H9 (cell line): ENCODE measurements at regions not wholly inside any gene's neighbourhood (a gene's known extent, or its start where the extent isn't known, plus 50 kb on each side); places are given as distances from the start of the nearest gene placed in this dataset.

Experiments used
- DNase-seq: peaks from one replicate; pipeline ENCODE4 v3.0.0-alpha.2; 2017
- H2AFZ ChIP-seq: one replicate; pipeline ENCODE4 v1.6.1; 2013; ENCODE audit warnings: mild to moderate bottlenecking, low read length, control low read depth, moderate library complexity
- H2AK5ac ChIP-seq: 2 replicates; pipeline ENCODE4 v1.6.1; 2013; ENCODE audit warnings: low read length, control low read depth, mixed read lengths; ENCODE audit not compliant: insufficient read length
- H2BK120ac ChIP-seq: one replicate; pipeline ENCODE4 v1.6.1; 2013; ENCODE audit warnings: low read depth, mild to moderate bottlenecking, low read length, control low read depth, inconsistent platforms; ENCODE audit not compliant: poor library complexity, severe bottlenecking
- H2BK12ac ChIP-seq: 2 replicates; pipeline ENCODE4 v1.6.1; 2013; ENCODE audit warnings: low read length, control low read depth, mixed read lengths, low read depth; ENCODE audit not compliant: insufficient read length
- H2BK15ac ChIP-seq: 2 replicates; pipeline ENCODE4 v1.6.1; 2013; ENCODE audit warnings: low read depth, low read length, control low read depth
- H2BK20ac ChIP-seq: one replicate; pipeline ENCODE4 v1.6.1; 2013; ENCODE audit warnings: low read depth, mild to moderate bottlenecking, low read length, control low read depth, inconsistent platforms; ENCODE audit not compliant: poor library complexity, severe bottlenecking
- H2BK5ac ChIP-seq: 2 replicates; pipeline ENCODE4 v1.6.1; 2013; ENCODE audit warnings: low read length, control low read depth, mixed read lengths; ENCODE audit not compliant: insufficient read length
- H3K14ac ChIP-seq: 2 replicates; pipeline ENCODE4 v1.6.1; 2013; ENCODE audit warnings: low read length, control low read depth; ENCODE audit not compliant: insufficient read depth
- H3K18ac ChIP-seq: 2 replicates; pipeline ENCODE4 v1.6.1; 2013; ENCODE audit warnings: low read depth, mild to moderate bottlenecking, mixed read lengths, low read length, control low read depth; ENCODE audit not compliant: insufficient read length
- H3K23ac ChIP-seq: 2 replicates; pipeline ENCODE4 v1.6.1; 2013; ENCODE audit warnings: low read length, control low read depth, mixed read lengths, low read depth; ENCODE audit not compliant: insufficient read length
- H3K23me2 ChIP-seq: 2 replicates; pipeline ENCODE4 v1.6.1; 2013; ENCODE audit warnings: low read depth, mild to moderate bottlenecking, mixed read lengths, low read length, control low read depth; ENCODE audit not compliant: insufficient read length, poor library complexity, severe bottlenecking
- H3K27ac ChIP-seq: 2 replicates; pipeline ENCODE4 v1.5.1; 2013; ENCODE audit warnings: low read length, control low read depth, mixed read lengths, low read depth; ENCODE audit not compliant: insufficient read length
- H3K27me3 ChIP-seq: 2 replicates; pipeline ENCODE4 v1.6.1; 2013; ENCODE audit warnings: low read length, control low read depth, inconsistent platforms; ENCODE audit not compliant: insufficient read depth
- H3K4ac ChIP-seq: 2 replicates; pipeline ENCODE4 v1.6.1; 2013; ENCODE audit warnings: low read depth, mild to moderate bottlenecking, control low read depth, inconsistent platforms, low read length, moderate library complexity
- H3K4me1 ChIP-seq: 2 replicates; pipeline ENCODE4 v1.6.1; 2013; ENCODE audit warnings: low read length, control low read depth, inconsistent platforms; ENCODE audit not compliant: insufficient read depth
- H3K4me2 ChIP-seq: 2 replicates; pipeline ENCODE4 v1.6.1; 2013; ENCODE audit warnings: low read length, control low read depth, mixed read lengths; ENCODE audit not compliant: insufficient read length, insufficient read depth
- H3K56ac ChIP-seq: 2 replicates; pipeline ENCODE4 v1.6.1; 2013; ENCODE audit warnings: low read depth, mild to moderate bottlenecking, mixed read lengths, low read length, control low read depth; ENCODE audit not compliant: insufficient read length
- H3K79me1 ChIP-seq: 2 replicates; pipeline ENCODE4 v1.6.1; 2013; ENCODE audit warnings: low read depth, mild to moderate bottlenecking, moderate library complexity, low read length, control low read depth, inconsistent platforms; ENCODE audit not compliant: insufficient read depth, poor library complexity, severe bottlenecking
- H3K79me2 ChIP-seq: 2 replicates; pipeline ENCODE4 v1.6.1; 2013; ENCODE audit warnings: low read length, control low read depth, inconsistent platforms; ENCODE audit not compliant: insufficient read depth
- H3K9ac ChIP-seq: 2 replicates; pipeline ENCODE4 v1.6.1; 2013; ENCODE audit warnings: low read length, control low read depth, mixed read lengths; ENCODE audit not compliant: insufficient read length; ENCODE audit errors: extremely low read depth
- H3K9me3 ChIP-seq: one replicate; pipeline ENCODE4 v1.6.1; 2013; ENCODE audit warnings: low read depth, low read length, inconsistent platforms; ENCODE audit not compliant: control insufficient read depth
- H3T11ph ChIP-seq: one replicate; pipeline ENCODE4 v1.6.1; 2013; ENCODE audit warnings: mild to moderate bottlenecking, low read length, control low read depth, inconsistent platforms
- H4K20me1 ChIP-seq: one replicate; pipeline ENCODE4 v1.6.1; 2013; ENCODE audit not compliant: control insufficient read depth, insufficient read length, insufficient read depth
- H4K5ac ChIP-seq: 2 replicates; pipeline ENCODE4 v1.6.1; 2013; ENCODE audit warnings: low read depth, mild to moderate bottlenecking, mixed read lengths, low read length, control low read depth; ENCODE audit not compliant: insufficient read length
- H4K8ac ChIP-seq: replicated peaks from 2 replicates; pipeline ENCODE4 v1.6.1; 2013; ENCODE audit warnings: low read length, control low read depth, mixed read lengths, low read depth; ENCODE audit not compliant: insufficient read length
- H4K91ac ChIP-seq: 2 replicates; pipeline ENCODE4 v1.6.1; 2013; ENCODE audit warnings: low read depth, mild to moderate bottlenecking, moderate library complexity, mixed read lengths, low read length, control low read depth; ENCODE audit not compliant: insufficient read length
- H3K27ac Mint-ChIP-seq, 3 experiments: 2 replicates in 2 of 3; 3 replicates in 1 of 3; pipeline ENCODE4 v1.8.0; 2020 to 2021; ENCODE audit warnings: mixed read lengths in 3 of 3, mild to moderate bottlenecking in 1 of 3, moderate library complexity in 1 of 3
- H3K27me3 Mint-ChIP-seq: 2 replicates; pipeline ENCODE4 v1.8.0; 2021; ENCODE audit warnings: low read depth, mild to moderate bottlenecking, moderate library complexity, mixed read lengths
- H3K36me3 Mint-ChIP-seq, 3 experiments: 2 replicates in 2 of 3; 3 replicates in 1 of 3; pipeline ENCODE4 v1.8.0; 2020 to 2021; ENCODE audit warnings: low read depth in 3 of 3, mixed read lengths in 3 of 3; ENCODE audit not compliant: insufficient read depth in 1 of 3
- H3K4me1 Mint-ChIP-seq, 2 experiments: 2 replicates each; pipeline ENCODE4 v1.8.0; 2020; ENCODE audit warnings: mixed read lengths in 2 of 2
- H3K4me3 Mint-ChIP-seq, 2 experiments: 2 replicates in 1 of 2; 3 replicates in 1 of 2; pipeline ENCODE4 v1.8.0; 2020 to 2021; ENCODE audit warnings: mild to moderate bottlenecking in 2 of 2, mixed read lengths in 2 of 2, moderate library complexity in 1 of 2
- H3K9me3 Mint-ChIP-seq, 2 experiments: 2 replicates in 1 of 2; 3 replicates in 1 of 2; pipeline ENCODE4 v1.8.0; 2020; ENCODE audit warnings: mild to moderate bottlenecking in 2 of 2, mixed read lengths in 2 of 2, moderate library complexity in 1 of 2
- CTCF ChIP-seq: fragments of 200-600 bp; sonication (generic); conservative IDR thresholded peaks from 3 replicates; pipeline ENCODE4 v1.8.0; 2021; ENCODE audit warnings: antibody characterized with exemption, mild to moderate bottlenecking
- WGBS: extraction: QIAGEN DNeasy Blood & Tissue Kit; methylation state at CpG from one replicate; pipeline ENCODE4 v1.1.7; 2013; ENCODE audit warnings: missing lambda C conversion rate, low lambda C conversion rate, mixed read lengths; ENCODE audit not compliant: insufficient read length; ENCODE audit errors: extremely low coverage; 5-methylcytosine and 5-hydroxymethylcytosine counted together

GRCh38 chr2:22999951-23000350 is 385.0 kb upstream of the KLHL29 start:
- Histone ChIP-seq H3K9ac (no peak overlapping the region), H2AFZ (no peak overlapping the region), H3K23ac (no peak overlapping the region), H2BK15ac (no peak overlapping the region), H4K91ac (no peak overlapping the region), H3K18ac (no peak overlapping the region), H3K23me2 (no peaks in the 10 kb centered on the region), H3K9me3 (no peaks in the 10 kb centered on the region), H3K79me2 (no peaks in the 10 kb centered on the region), H3T11ph (no peak overlapping the region), H4K20me1 (no peaks in the 10 kb centered on the region), H3K14ac (no peak overlapping the region), H2BK5ac (no peak overlapping the region), H4K8ac (no peak overlapping the region), H3K79me1 (no peaks in the 10 kb centered on the region), H4K5ac (no peak overlapping the region), H3K56ac (no peak overlapping the region), H2AK5ac (no peak overlapping the region), H3K4ac (no peak overlapping the region), H2BK20ac (no peak overlapping the region), H2BK12ac (no peak overlapping the region), H3K4me2 (no peak overlapping the region), H3K4me1 (no peaks in the 10 kb centered on the region), H2BK120ac (no peak overlapping the region), H3K27me3 (no peaks in the 10 kb centered on the region), H3K27ac (no peak overlapping the region)
- no peak for DNase-seq
- WGBS, result no CpG with 5 or more reads among the region's 4 CpGs
- Mint-ChIP-seq H3K9me3 (no peaks in the 10 kb centered on the region), H3K27me3 (no peaks in the 10 kb centered on the region), H3K4me1 (peaks cover 0 to 11% of the 10 kb centered on the region in 2 experiments; a peak in 2 of 4 replicates), H3K27ac (no peak overlapping the region), H3K4me3 (no peak overlapping the region), H3K36me3 (no peaks in the 10 kb centered on the region)
- no peak for TF ChIP-seq CTCF
